ENCODE measurements at regions not wholly inside any gene's neighbourhood (a gene's known extent, or its start where the extent isn't known, plus 50 kb on each side); places are given as distances from the start of the nearest gene placed in this dataset.
A peak's percentile ranks its signal among the peaks of the same experiment; 100 is the strongest.
"Not testable (repeated sequence)": the region's sequence is repeated elsewhere in the genome, so short reads cannot be mapped to it uniquely, and the experiment has no call there.

- no peak for DNase-seq
Measured at GRCh38 chr6:134447423-134447822, 129.5 kb upstream of the SGK1 start.

DNA sequence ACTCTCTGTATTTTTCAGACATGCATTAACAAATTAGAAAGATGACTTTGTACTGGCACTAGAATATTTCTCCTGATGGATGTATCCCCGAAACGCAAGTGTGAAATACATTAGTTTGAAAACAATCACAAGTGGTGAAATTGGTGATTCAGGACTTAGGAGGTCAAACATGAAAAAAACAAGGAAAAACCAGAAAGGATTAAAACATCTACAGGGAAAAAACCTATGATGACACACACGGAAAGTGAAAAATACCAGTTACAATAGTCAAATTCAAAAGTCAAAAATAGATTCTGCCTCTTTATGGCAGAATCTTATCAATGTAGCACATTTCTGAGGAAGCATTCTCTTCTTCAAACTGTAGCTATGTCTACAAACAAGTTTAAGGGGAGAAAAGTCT, 129.0 kb upstream of the SGK1 start:
- DNase-seq, result no peak

- DNase-seq, result peak; percentile 19
Measured at GRCh38 chr6:134446218-134446848, 128.4 kb upstream of the SGK1 start.

- DNase-seq, result no peak
Measured at GRCh38 chr6:134443009-134443408, 125.1 kb upstream of the SGK1 start.

- no peak for DNase-seq
Measured at GRCh38 chr6:134442073-134442472, 124.2 kb upstream of the SGK1 start.

DNA sequence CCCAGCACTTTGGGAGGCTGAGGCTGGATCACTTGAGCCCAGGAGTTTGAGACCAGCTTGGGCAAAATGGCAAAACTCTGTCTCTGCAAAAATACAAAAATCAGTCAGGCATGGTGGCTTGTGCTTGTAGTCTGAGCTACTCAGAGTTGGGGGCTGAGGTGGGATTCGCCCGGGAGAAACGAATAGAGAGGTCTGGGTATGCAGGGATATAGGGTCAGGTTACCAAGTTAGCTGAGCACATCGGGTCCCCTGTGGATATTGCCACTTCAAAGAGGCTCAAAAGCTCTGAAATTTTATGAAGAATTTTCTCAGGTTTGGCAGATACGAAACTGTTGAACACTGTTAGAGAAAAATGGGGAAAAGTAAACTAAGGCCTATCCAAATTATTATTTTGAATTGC, 120.9 kb upstream of the SGK1 start:
- no peak for DNase-seq

GRCh38 chr6:134437376-134437775, 119.5 kb upstream of the SGK1 start:
- DNase-seq, result no peak

DNA sequence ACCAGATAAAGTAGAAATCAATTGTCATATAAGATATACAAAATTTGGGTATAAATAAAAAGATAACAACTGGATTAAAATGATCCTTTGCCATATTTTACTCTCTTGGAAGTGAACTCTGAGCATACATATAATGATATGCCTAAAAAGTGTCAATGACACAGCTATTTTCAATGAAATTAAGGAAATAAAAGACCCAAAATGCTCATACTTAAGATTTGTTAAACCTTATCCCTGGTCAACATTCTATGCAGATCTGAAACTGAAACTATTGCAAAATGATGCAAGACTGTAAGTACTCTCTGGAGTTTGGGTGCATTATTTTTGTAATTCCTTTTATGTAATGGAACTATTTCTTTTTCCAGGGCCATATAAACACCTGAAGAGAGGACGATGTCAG, 119.0 kb upstream of the SGK1 start:
- no peak for DNase-seq

GRCh38 chr6:134436281-134436815, 118.4 kb upstream of the SGK1 start:
- no peak for DNase-seq

- no peak for DNase-seq
Measured at GRCh38 chr6:134435814-134436280, 117.9 kb upstream of the SGK1 start.

DNA sequence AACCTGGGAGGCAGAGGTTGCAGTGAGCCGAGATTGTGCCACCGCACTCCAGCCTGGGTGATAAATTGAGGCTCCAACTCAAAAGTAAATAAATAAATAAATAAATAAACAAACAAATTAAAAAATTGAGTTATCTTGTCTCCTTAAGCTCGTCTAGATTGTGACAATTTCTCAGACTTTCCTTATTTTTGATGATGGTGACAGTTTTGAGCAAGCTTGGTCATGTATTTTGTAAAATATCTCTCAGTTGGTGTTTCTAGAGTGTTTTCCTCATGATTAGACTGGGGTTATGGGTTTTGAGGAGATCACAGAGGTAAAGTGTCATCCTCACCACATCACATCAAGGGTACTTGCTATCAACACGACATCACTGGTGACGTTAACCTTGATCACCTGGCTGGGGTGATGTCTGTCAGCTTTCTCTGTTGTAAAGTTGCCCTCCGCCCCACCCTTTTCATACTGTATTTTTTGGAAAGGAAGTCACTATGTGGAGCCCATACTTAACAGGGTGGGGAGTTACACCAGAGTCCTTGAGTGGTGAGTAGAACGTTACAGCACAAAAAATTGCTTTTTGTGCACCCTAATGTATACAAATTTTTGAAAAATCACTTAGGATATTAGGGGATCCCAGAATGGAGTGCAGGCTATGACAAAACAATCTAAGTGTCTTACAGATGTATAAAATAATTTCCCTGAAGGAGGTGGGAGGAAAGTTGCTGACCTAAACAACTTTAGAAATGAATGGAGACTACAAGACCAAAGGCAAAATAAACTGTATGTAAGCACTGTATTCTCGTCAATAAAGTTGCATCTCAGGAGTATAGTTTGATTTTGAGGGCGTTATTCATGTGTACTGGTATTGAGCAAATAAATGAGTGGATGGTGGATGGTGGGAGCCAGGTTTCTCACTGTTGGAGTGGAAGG, 116.4 kb upstream of the SGK1 start:
- DNase-seq, result no peak

DNA sequence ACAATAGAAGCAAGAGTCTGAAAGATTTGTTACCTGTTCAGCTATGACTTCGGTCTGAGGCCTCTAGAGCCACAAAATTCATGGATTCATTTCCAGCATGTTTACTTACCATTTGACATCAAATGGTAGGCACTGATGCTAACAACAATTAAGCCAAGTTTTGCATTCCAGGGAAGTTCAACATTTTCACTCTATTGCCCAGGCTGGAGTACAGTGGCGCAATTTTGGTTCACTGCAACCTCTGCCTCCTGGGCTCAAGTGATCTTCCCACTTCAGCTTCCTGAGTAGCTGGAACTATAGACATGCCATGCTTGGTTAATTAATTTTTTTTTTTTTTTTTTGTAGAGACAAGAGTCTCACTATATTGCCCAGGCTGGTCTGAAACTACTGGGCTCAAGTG, 114.1 kb upstream of the SGK1 start:
- DNase-seq, result no peak

DNA sequence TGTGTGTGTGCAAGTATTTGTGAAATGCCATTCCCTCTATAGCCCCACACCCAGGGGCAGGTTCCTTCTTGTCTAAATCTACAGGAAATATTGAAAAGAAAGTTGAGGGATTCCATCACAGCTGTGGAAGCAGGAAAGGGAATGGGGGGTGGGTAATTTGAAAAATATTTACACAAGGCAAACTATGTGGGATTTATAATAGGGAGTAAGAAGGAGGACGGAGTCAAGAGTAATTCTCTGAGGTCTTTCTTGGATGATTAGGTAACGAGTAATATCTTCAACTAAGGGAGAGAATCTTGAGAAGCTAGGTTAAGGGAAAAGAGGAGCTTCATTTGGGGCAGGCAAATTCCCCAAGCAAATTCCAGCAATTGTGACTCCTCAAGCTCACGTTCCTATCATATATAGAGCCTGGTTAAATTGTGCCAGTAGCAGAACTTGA, 113.5 kb upstream of the SGK1 start:
- DNase-seq, result no peak

DNA sequence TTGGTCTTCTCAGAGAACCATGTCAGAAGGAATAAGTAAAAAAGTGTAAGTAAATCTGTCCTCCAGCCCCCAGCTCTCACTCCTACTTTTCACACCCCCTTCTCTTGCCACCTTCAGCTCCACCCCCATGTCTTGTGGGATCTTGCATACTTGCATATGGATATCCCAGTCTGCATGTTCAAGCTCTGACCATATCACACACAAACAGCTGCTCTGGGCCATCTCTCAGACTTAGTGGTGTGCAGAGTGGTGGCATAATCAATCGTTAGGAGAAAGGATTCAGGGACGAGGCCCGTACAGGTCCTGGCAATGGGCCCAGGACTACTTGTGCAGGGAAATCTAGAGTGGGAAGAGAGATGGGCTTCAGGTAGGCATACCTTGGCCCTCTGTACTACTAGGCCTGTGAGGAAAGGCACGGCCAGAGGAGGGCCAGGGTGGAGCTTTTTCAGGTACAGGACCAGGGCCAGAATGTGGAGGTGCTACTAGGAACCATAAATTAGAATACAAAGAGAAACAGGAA, 112.0 kb upstream of the SGK1 start:
- no peak for DNase-seq

DNA sequence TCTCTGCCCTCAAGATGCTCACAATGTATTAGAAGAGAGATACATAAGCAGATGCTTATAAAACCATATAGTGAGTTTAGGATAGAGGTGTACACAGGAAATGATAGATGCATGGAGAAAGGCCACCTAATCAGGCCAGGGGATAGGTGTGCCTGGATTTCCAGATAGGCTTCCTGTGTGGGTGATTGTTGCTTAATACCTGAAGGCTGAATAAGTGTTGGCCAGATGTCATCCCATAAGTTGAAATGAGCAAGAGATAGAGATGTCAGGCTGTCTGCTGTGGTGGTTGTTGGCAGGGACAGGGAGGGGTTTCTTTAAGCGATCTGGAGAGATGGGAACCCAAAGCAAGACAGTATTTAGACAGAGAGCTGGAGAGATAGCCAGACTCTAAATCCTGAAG, 109.8 kb upstream of the SGK1 start:
- DNase-seq, result no peak

DNA sequence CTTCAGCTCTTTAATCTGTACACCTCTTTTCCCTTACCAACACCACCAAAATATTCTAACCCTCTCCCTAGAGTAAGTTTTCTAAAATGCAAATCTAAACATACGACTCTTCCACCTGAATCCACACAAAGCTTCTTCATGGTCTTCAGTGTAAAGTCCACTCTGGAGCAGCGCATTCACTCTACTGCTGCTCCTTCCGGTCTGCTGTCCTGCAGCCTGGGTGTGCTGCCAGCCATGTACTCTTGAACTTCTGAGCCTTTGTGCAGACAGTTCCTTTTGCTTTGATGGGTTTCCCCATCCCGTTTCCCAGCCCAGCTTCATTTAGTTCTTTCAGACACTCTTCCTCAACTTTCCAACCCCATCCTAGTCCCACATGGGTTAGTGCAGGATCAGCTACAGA, 108.7 kb upstream of the SGK1 start:
- DNase-seq, result no peak

DNA sequence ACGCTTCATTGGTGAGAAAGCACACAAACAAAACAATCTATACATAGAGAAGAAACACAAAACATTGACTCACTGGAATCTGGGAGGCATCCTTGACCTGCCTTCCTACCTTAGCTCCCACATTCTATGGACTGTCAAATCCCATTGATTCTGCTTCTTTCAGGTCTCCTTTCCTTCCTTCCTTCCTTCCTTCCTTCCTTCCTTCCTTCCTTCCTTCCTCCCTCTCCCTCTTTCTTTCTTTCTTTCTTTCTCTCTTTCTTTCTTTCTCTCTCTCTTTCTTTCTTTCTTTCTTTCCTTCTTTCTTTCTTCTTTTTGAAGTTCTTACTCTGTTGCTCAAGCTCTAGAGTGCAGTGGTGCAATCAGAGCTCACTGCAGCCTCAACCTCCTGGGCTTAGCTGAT, 108.0 kb upstream of the SGK1 start:
- not testable (repeated sequence) for DNase-seq

DNA sequence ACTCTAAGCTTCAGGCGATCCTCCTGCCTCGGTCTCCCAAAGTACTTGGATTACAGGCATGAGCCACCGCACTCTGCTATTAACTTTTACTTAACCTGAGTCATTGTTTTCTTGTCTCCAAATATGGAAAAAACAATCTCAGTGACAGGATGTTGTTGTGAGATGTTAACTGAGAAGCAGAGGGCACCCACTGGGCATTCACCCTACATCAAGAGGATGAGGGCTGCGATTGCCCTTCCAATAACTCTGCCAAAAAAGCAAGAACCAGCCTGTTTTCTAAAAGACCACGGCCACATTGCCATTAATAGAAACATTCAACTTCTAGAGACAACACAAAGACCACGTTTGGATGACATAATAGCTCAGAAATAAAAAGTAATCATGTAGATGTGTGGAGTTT, 107.6 kb upstream of the SGK1 start:
- no peak for DNase-seq

- DNase-seq, result no peak
Measured at GRCh38 chr6:134424798-134425170, 106.9 kb upstream of the SGK1 start.

DNA sequence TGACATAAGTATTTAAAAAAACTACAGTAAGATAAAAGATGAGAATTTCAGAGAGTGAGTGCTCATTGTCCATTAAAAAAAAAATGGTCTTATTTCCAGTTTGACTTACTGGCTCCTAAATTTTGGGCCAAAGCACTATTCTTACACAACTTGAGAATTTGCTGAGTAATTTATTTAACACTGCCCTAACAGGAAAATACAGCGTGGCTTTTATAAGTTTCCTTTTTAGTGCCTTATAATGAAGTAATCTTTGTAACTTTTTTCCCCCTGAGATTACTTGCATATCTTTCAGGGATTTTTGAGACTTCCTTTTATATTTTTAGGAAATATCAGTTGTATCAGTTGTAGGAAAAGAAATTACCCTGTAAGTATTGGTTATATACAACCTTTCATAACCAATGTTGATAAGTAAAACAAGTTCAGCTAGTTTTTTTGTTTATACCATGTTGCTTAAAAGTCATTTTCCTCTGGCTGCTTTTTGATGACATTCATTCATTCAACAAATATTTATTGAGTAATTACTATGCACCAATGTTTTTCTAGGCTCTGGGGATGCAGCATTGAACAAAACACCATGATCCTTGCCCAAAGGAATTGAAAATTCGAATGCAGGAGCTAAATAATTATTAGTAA, 106.4 kb upstream of the SGK1 start:
- DNase-seq, result no peak

DNA sequence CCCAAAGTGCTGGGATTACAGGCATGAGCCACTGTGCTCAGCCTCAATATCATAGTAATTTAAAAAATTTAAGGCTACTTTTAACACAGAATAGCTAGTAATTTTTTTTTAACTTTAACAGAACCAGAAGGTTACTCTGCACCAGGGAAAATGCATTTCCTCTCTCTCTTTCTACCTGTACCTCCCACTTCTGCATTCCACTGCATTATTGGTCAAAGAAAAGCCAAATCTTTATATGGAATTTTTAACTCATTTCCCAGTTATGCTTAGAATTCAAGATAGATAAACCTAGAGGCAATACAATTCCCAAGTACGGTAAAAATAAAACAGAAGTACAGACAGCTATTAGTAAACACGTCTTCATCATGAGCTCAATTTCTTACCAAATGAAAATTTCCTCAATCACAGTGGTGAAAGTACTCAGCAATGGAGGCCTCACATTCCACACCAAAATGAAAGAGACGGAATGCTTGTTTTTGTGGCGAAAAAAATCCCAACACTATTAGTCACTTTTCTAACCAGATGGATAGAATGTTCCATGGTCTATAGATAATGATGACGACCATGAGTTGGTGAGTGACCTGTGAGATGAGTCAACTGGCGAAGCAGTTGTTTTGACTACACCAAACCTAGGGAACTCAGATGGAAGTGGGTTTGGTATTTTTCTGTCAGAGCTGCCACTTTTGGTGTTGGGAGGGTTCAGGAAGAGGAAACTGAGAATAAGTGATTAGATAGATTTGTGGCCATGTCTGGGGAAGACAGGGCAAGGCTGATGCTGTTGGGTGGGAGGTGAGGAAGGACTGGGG, 104.7 kb upstream of the SGK1 start:
- DNase-seq, result no peak

DNA sequence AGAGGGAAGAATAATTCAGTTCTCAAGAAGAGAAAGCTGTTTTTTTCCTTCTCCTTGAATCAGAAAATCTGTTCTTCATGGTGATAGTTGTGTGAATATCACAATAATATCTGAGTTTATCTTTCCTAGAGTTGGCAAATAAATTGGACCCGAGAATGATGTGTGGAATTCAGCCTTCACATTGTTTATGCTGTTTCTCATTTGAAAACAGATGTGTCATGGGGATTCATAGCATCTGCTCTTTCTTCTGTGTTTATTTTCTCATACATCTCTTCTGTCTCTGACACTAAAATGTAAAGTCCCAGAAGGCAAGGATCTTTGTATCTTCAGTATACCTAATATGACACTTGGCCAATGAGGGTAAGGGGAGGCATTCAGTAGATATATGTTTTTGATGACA, 103.6 kb upstream of the SGK1 start:
- DNase-seq, result no peak

All from NCI-H774 (cell line).